HFF-Myc (cell line): ENCODE measurements at regions not wholly inside any gene's neighbourhood (a gene's known extent, or its start where the extent isn't known, plus 50 kb on each side); places are given as distances from the start of the nearest gene placed in this dataset.

ENCODE experiments used
- DNase-seq: peaks from one replicate; pipeline ENCODE4 v3.0.0-alpha.2; 2011; ENCODE audit warnings: low read depth; ENCODE audit errors: extremely low read depth
- H3K4me3 ChIP-seq: replicated peaks from 2 replicates; pipeline ENCODE4 v1.5.1; 2011; ENCODE audit warnings: low read depth, mild to moderate bottlenecking, control low read depth, low read length
- CTCF ChIP-seq: IDR thresholded peaks from 2 replicates; pipeline ENCODE4 v1.5.1; 2012; ENCODE audit warnings: mild to moderate bottlenecking, low read depth, low read length, control low read depth; ENCODE audit errors: missing control alignments

- H3K4me3 ChIP-seq: no peak overlapping the region
- no peak for TF ChIP-seq CTCF
- no peak for DNase-seq
Measured at GRCh38 chr16:86806838-86807351, 228.5 kb downstream of the FOXL1 start.

GRCh38 chr16:86808863-86809444 is 230.6 kb downstream of the FOXL1 start:
- TF ChIP-seq CTCF: no peak
- no peak overlapping the region for H3K4me3 ChIP-seq

GRCh38 chr16:86809458-86809955 is 231.2 kb downstream of the FOXL1 start:
- no peak for DNase-seq
- no peak overlapping the region for H3K4me3 ChIP-seq
- TF ChIP-seq CTCF: no peak

More at GRCh38 chr16:86808863-86809444, 230.6 kb downstream of the FOXL1 start:
- no peak for DNase-seq

GRCh38 chr16:86810062-86810461 is 231.7 kb downstream of the FOXL1 start:
- no peak for TF ChIP-seq CTCF

GRCh38 chr16:86812363-86812970 is 234.1 kb downstream of the FOXL1 start:
- no peak for DNase-seq
- H3K4me3 ChIP-seq: no peak overlapping the region
- TF ChIP-seq CTCF: no peak

More at GRCh38 chr16:86810062-86810461, 231.7 kb downstream of the FOXL1 start:
- no peak for DNase-seq
- no peak overlapping the region for H3K4me3 ChIP-seq

GRCh38 chr16:86814256-86814655 is 235.9 kb downstream of the FOXL1 start:
- no peak overlapping the region for H3K4me3 ChIP-seq
- DNase-seq: no peak
- no peak for TF ChIP-seq CTCF
